H1 (cell line): ENCODE measurements at regions not wholly inside any gene's neighbourhood (a gene's known extent, or its start where the extent isn't known, plus 50 kb on each side); places are given as distances from the start of the nearest gene placed in this dataset.

Source experiments
- CTCF ChIA-PET: fragments of 300-600 bp; sonication (Branson Sonifier 250); formaldehyde crosslinking; loops from one replicate; lab custom pipeline; 2021; ENCODE audit not compliant: partially characterized antibody; lab: Charles Lee
- POLR2A ChIA-PET: fragments of 300-600 bp; sonication (Branson Sonifier 250); formaldehyde crosslinking; loops from one replicate; lab custom pipeline; 2021; ENCODE audit warnings: inconsistent platforms; ENCODE audit not compliant: partially characterized antibody; lab: Charles Lee
- DNase-seq, 2 experiments: peaks; one replicate each; pipeline versions ENCODE4 v3.0.0 to v3.0.0-alpha.2; 2010 to 2022; ENCODE audit warnings: low spot score in 2 of 2, low read depth in 1 of 2, mixed read lengths in 1 of 2
- FAIRE-seq: peaks from 2 replicates; lab custom pipeline; 2011; peaks lifted over from hg19 to GRCh38; lab: Jason Lieb, UNC
- H2AFZ ChIP-seq: 2 replicates; pipeline ENCODE4 v1.8.1; 2012; ENCODE audit warnings: low read length, inconsistent platforms
- H2AK5ac ChIP-seq: 2 replicates; pipeline ENCODE4 v1.6.1; 2013; ENCODE audit warnings: low read depth, low read length
- H2BK120ac ChIP-seq: replicated peaks from 2 replicates; pipeline ENCODE3; 2013; ENCODE audit warnings: low read depth, low read length, inconsistent platforms
- H2BK12ac ChIP-seq: 2 replicates; pipeline ENCODE4 v1.6.1; 2013; ENCODE audit warnings: low read depth, low read length
- H2BK15ac ChIP-seq: 2 replicates; pipeline ENCODE4 v1.6.1; 2013; ENCODE audit warnings: low read length
- H2BK20ac ChIP-seq: 2 replicates; pipeline ENCODE4 v1.6.1; 2013; ENCODE audit warnings: low read length
- H2BK5ac ChIP-seq: 2 replicates; pipeline ENCODE4 v1.6.1; 2013; ENCODE audit warnings: low read depth, low read length
- H3K14ac ChIP-seq: 2 replicates; pipeline ENCODE4 v1.6.1; 2013; ENCODE audit warnings: inconsistent platforms; ENCODE audit not compliant: insufficient read length
- H3K18ac ChIP-seq: 2 replicates; pipeline ENCODE4 v1.6.1; 2013; ENCODE audit warnings: low read length; ENCODE audit errors: extremely low read depth
- H3K23ac ChIP-seq: 2 replicates; pipeline ENCODE4 v1.6.1; 2013; ENCODE audit warnings: inconsistent platforms; ENCODE audit not compliant: insufficient read length
- H3K23me2 ChIP-seq: 2 replicates; pipeline ENCODE4 v1.6.1; 2013; ENCODE audit warnings: low read depth, low read length
- H3K27ac ChIP-seq: 2 replicates; pipeline ENCODE4 v1.6.1; 2011; ENCODE audit warnings: low read depth, low read length, inconsistent platforms
- H3K27me3 ChIP-seq, 4 experiments: replicated peaks in 1 of 4; 1 replicate in 1 of 4; 2 replicates in 3 of 4; pipeline versions ENCODE4 v1.6.1 to v1.8.1; 2011 to 2013; ENCODE audit warnings: low read length in 3 of 4, mild to moderate bottlenecking in 3 of 4, inconsistent platforms in 2 of 4, mixed read lengths in 2 of 4, moderate library complexity in 1 of 4; ENCODE audit not compliant: control insufficient read depth in 3 of 4, insufficient read depth in 3 of 4; ENCODE audit errors: extremely low read depth in 1 of 4
- H3K36me3 ChIP-seq, 4 experiments: 2 replicates each; pipeline versions ENCODE4 v1.6.1 to v1.8.1; 2011 to 2013; ENCODE audit warnings: mild to moderate bottlenecking in 4 of 4, low read length in 3 of 4, moderate library complexity in 2 of 4, control low read depth in 1 of 4, inconsistent platforms in 1 of 4; ENCODE audit not compliant: insufficient read depth in 4 of 4, control insufficient read depth in 2 of 4
- H3K4ac ChIP-seq: replicated peaks from 2 replicates; pipeline ENCODE3; 2013; ENCODE audit warnings: low read length, low read depth, mixed read lengths, inconsistent platforms; ENCODE audit not compliant: insufficient read length
- H3K4me1 ChIP-seq, 4 experiments: replicated peaks in 1 of 4; 1 replicate in 1 of 4; 2 replicates in 3 of 4; pipeline versions ENCODE4 v1.6.1 to v1.8.1; 2011 to 2013; ENCODE audit warnings: low read length in 3 of 4, inconsistent platforms in 2 of 4, mixed read lengths in 1 of 4; ENCODE audit not compliant: insufficient read depth in 4 of 4, control insufficient read depth in 3 of 4
- H3K4me2 ChIP-seq, 2 experiments: 2 replicates each; pipeline versions ENCODE4 v1.6.1 to v1.8.1; 2011 to 2013; ENCODE audit warnings: low read depth in 2 of 2, low read length in 2 of 2, control low read depth in 1 of 2, inconsistent platforms in 1 of 2, mild to moderate bottlenecking in 1 of 2; ENCODE audit not compliant: insufficient read depth in 1 of 2
- H3K4me3 ChIP-seq, 4 experiments: fragments of 200-600, 300-600 bp in 1 of 4; sonication (generic), shearing (Covaris generic), sonication (Bioruptor Twin) in 1 of 4; 2 replicates each; pipeline versions ENCODE4 v1.5.1 to v1.8.1; 2011 to 2016; ENCODE audit warnings: low read length in 4 of 4, low read depth in 3 of 4, control low read depth in 2 of 4, inconsistent platforms in 2 of 4, mild to moderate bottlenecking in 2 of 4, mixed read lengths in 1 of 4, moderate library complexity in 1 of 4; ENCODE audit not compliant: insufficient read depth in 2 of 4; ENCODE audit errors: extremely low read depth in 1 of 4
- H3K56ac ChIP-seq: replicated peaks from 2 replicates; pipeline ENCODE3; 2013; ENCODE audit warnings: low read depth, mild to moderate bottlenecking, mixed read lengths, low read length, inconsistent platforms; ENCODE audit not compliant: insufficient read length
- H3K79me1 ChIP-seq: 2 replicates; pipeline ENCODE4 v1.6.1; 2013; ENCODE audit warnings: low read depth, low read length, control low read depth
- H3K79me2 ChIP-seq, 2 experiments: 2 replicates each; pipeline versions ENCODE4 v1.6.1 to v1.8.1; 2012 to 2013; ENCODE audit warnings: low read length in 2 of 2, mild to moderate bottlenecking in 2 of 2, inconsistent platforms in 1 of 2; ENCODE audit not compliant: insufficient read depth in 2 of 2, control insufficient read depth in 1 of 2
- H3K9ac ChIP-seq, 4 experiments: replicated peaks in 1 of 4; 1 replicate in 1 of 4; 2 replicates in 3 of 4; pipeline versions ENCODE4 v1.6.1 to v1.8.1; 2011 to 2013; ENCODE audit warnings: low read depth in 3 of 4, low read length in 3 of 4, control low read depth in 2 of 4, mild to moderate bottlenecking in 2 of 4, moderate library complexity in 2 of 4, inconsistent platforms in 1 of 4; ENCODE audit errors: extremely low read depth in 1 of 4
- H3K9me3 ChIP-seq, 2 experiments: 2 replicates each; pipeline versions ENCODE4 v1.6.1 to v1.8.1; 2012 to 2013; ENCODE audit warnings: mild to moderate bottlenecking in 2 of 2, moderate library complexity in 2 of 2, control low read depth in 1 of 2, inconsistent platforms in 1 of 2, low read depth in 1 of 2, low read length in 1 of 2, mixed read lengths in 1 of 2; ENCODE audit not compliant: insufficient read depth in 2 of 2
- H4K20me1 ChIP-seq, 2 experiments: replicated peaks in 1 of 2; 2 replicates each; pipeline versions ENCODE3 to v1.8.1; 2011 to 2013; ENCODE audit warnings: inconsistent platforms in 2 of 2, low read length in 2 of 2, mild to moderate bottlenecking in 1 of 2; ENCODE audit not compliant: insufficient read depth in 2 of 2, control insufficient read depth in 1 of 2
- H4K5ac ChIP-seq: 2 replicates; pipeline ENCODE4 v1.6.1; 2013; ENCODE audit warnings: low read length, low read depth, mixed read lengths, inconsistent platforms; ENCODE audit not compliant: insufficient read length
- H4K8ac ChIP-seq: 2 replicates; pipeline ENCODE4 v1.8.0; 2013; ENCODE audit warnings: mild to moderate bottlenecking, moderate library complexity, low read length, inconsistent platforms; ENCODE audit not compliant: insufficient read depth; ENCODE audit errors: extremely low read depth
- H4K91ac ChIP-seq: replicated peaks from 2 replicates; pipeline ENCODE3; 2013; ENCODE audit warnings: low read length, mixed read lengths, inconsistent platforms; ENCODE audit not compliant: insufficient read length
- ASH2L ChIP-seq: fragments of 200-600, 300-600 bp; sonication (generic); IDR thresholded peaks from one replicate; pipeline ENCODE4 v1.7.1; 2017; ENCODE audit warnings: low read length
- CTBP2 ChIP-seq: IDR thresholded peaks from 2 replicates; pipeline ENCODE4 v1.7.0; 2011; ENCODE audit warnings: borderline replicate concordance, mild to moderate bottlenecking, moderate library complexity, mixed read lengths, low read length; ENCODE audit not compliant: insufficient read depth, insufficient read length
- HDAC2 ChIP-seq, 2 experiments: fragments of 300-600 bp in 1 of 2; sonication (generic) in 1 of 2; IDR thresholded peaks; 2 replicates each; pipeline ENCODE4 v1.6.1; 2011 to 2012; ENCODE audit warnings: low read depth in 2 of 2, low read length in 2 of 2, mild to moderate bottlenecking in 2 of 2, moderate library complexity in 2 of 2, borderline replicate concordance in 1 of 2, inconsistent platforms in 1 of 2
- NRF1 ChIP-seq: IDR thresholded peaks from 2 replicates; pipeline ENCODE4 v1.6.1; 2011; ENCODE audit warnings: mild to moderate bottlenecking, low read depth, low read length, improper control_type of control experiment
- RFX5 ChIP-seq: IDR thresholded peaks from 2 replicates; pipeline ENCODE4 v1.6.1; 2011; ENCODE audit warnings: low read depth, low read length, improper control_type of control experiment, borderline replicate concordance
- TEAD4 ChIP-seq: IDR thresholded peaks from 2 replicates; pipeline ENCODE4 v1.6.1; 2012; ENCODE audit warnings: low read depth, low read length, inconsistent platforms, mixed read lengths
- WGBS, 2 experiments: shearing (Covaris generic) in 1 of 2; methylation state at CpG; one replicate each; pipeline versions ENCODE4 v1.1.6 to v1.1.7; 2013 to 2015; ENCODE audit warnings: low lambda C conversion rate in 2 of 2, mixed read lengths in 2 of 2, inconsistent platforms in 1 of 2, low coverage in 1 of 2, missing lambda C conversion rate in 1 of 2; ENCODE audit not compliant: insufficient replicate concordance in 2 of 2, insufficient coverage in 1 of 2, insufficient read length in 1 of 2; ENCODE audit errors: extremely low coverage in 1 of 2, missing lambda C conversion rate in 1 of 2; 5-methylcytosine and 5-hydroxymethylcytosine counted together

- H3K18ac ChIP-seq = no peak overlapping the region
- H3K4ac ChIP-seq = no peak overlapping the region
- no peak for DNase-seq
- H2BK15ac ChIP-seq = no peak overlapping the region
- H3K79me2 ChIP-seq = no peaks in the 10 kb centered on the region
- no peak overlapping the region for H4K5ac ChIP-seq
- 67% methylated on average over 5 of the region's 5 CpGs; no CpG with 5 or more reads in 1 of the 2 experiments for WGBS, 2 experiments
- no peak overlapping the region for H3K4me3 ChIP-seq
- H3K27me3 ChIP-seq = no peaks in the 10 kb centered on the region
- FAIRE-seq = no peak
- H4K20me1 ChIP-seq = no peaks in the 10 kb centered on the region
- no peak overlapping the region for H4K8ac ChIP-seq
- no peak overlapping the region for H2BK120ac ChIP-seq
- no peak overlapping the region for H3K14ac ChIP-seq
- no peak overlapping the region for H3K4me2 ChIP-seq
- H3K56ac ChIP-seq = no peak overlapping the region
- H3K36me3 ChIP-seq = no peaks in the 10 kb centered on the region
- H3K23ac ChIP-seq = no peak overlapping the region
- no peak overlapping the region for H4K91ac ChIP-seq
- H2AK5ac ChIP-seq = no peak overlapping the region
- no peaks in the 10 kb centered on the region for H3K9me3 ChIP-seq
- ChIA-PET CTCF (interaction anchor here (0.8 to 1.5 kb wide), 3 partner anchors 8 to 34 kb away, joined by 3 to 6 read pairs (median 3); no protein-coding TSS in a partner anchor), POLR2A (no interaction called here)
- H3K79me1 ChIP-seq = no peaks in the 10 kb centered on the region
- H2AFZ ChIP-seq = peak overlapping the region; percentile 5; the same call in 1 of the 2 replicates
- no peak overlapping the region for H2BK5ac ChIP-seq
- H2BK20ac ChIP-seq = no peak overlapping the region
- no peak overlapping the region for H3K27ac ChIP-seq
- no peak overlapping the region for H3K9ac ChIP-seq
- H3K4me1 ChIP-seq = peaks cover 0 to 3% (median 1%) of the 10 kb centered on the region in 4 experiments; a peak in 3 of 7 replicates
- H3K23me2 ChIP-seq = no peaks in the 10 kb centered on the region
- H2BK12ac ChIP-seq = no peak overlapping the region
- TF ChIP-seq TEAD4 (no peak), RFX5 (no peak), HDAC2 (IDR thresholded peaks at IDR 0.05; ENCODE audit: borderline replicate concordance in 1 of 2, low read depth in 2 of 2, low read length in 2 of 2) (no peak), NRF1 (no peak), CTBP2 (no peak), ASH2L (no peak)
Measured at GRCh38 chr4:129335818-129336217, 239.9 kb downstream of the C4orf33 start.
